ENCODE measurements at regions not wholly inside any gene's neighbourhood (a gene's known extent, or its start where the extent isn't known, plus 50 kb on each side); places are given as distances from the start of the nearest gene placed in this dataset.

DNA sequence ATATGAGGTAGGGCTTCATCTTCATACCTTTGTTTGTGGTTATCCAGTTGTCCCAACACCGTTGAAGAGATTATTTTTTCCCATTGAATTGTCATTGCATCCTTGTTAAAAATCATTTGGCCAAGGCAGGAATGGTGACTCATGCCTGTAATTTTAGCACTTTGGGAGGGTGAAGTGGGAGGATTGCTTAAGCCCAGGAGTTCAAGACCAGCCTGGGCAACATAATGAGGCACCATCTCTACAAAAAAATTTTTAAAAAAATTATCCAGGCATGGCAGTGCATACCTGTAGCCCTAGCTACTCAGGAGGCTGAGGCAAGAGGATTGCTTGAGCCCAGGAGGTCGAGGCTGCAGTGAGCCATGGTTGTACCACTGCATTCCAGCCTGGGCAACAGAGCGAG lies 223.9 kb downstream of the TANC2 start:
- no peak overlapping the region for H3K27ac ChIP-seq
- H3K79me2 ChIP-seq (ENCODE audit: low read depth): peaks cover 75% of the 10 kb centered on the region
- no peaks in the 10 kb centered on the region; the same call in 1 of the 2 replicates for H3K9me3 ChIP-seq (ENCODE audit: insufficient read depth, low read depth)
- no peaks in the 10 kb centered on the region for H3K4me1 ChIP-seq (replicated peaks; ENCODE audit: insufficient read depth)
- ChIA-PET POLR2A (ENCODE audit: unreplicated experiment) (interaction anchor here (0.8 kb wide), 1 partner anchor 63 kb away, joined by 12 read pairs; no protein-coding TSS in a partner anchor), CTCF (no interaction called here)
- peaks cover 11% of the 10 kb centered on the region for H3K36me3 ChIP-seq (ENCODE audit: low read depth)
- H4K20me1 ChIP-seq (ENCODE audit: insufficient read depth): peaks cover 41% of the 10 kb centered on the region
- H3K27me3 ChIP-seq (ENCODE audit: insufficient read depth, low read depth): no peaks in the 10 kb centered on the region
- TF ChIP-seq, protein P1, sequence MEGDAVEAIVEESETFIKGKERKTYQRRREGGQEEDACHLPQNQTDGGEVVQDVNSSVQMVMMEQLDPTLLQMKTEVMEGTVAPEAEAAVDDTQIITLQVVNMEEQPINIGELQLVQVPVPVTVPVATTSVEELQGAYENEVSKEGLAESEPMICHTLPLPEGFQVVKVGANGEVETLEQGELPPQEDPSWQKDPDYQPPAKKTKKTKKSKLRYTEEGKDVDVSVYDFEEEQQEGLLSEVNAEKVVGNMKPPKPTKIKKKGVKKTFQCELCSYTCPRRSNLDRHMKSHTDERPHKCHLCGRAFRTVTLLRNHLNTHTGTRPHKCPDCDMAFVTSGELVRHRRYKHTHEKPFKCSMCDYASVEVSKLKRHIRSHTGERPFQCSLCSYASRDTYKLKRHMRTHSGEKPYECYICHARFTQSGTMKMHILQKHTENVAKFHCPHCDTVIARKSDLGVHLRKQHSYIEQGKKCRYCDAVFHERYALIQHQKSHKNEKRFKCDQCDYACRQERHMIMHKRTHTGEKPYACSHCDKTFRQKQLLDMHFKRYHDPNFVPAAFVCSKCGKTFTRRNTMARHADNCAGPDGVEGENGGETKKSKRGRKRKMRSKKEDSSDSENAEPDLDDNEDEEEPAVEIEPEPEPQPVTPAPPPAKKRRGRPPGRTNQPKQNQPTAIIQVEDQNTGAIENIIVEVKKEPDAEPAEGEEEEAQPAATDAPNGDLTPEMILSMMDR (conservative IDR thresholded peaks at IDR 0.05): no peak
- no peak for TF ChIP-seq EZH2 (IDR thresholded peaks at IDR 0.05; ENCODE audit: low read depth)
- no TSS peak for BruUV-seq (replicated peaks)
- H2AFZ ChIP-seq: no peak overlapping the region
- no peaks in the 10 kb centered on the region for H3K9me2 ChIP-seq (ENCODE audit: insufficient read depth)
- no peak for DNase-seq
- intact Hi-C loops (cut with micrococcal nuclease; ENCODE audit: unreplicated experiment): no loop called here
- H3K4me2 ChIP-seq: no peak overlapping the region
- H3F3A ChIP-seq (ENCODE audit: insufficient read depth, low read depth): peaks cover 29% of the 10 kb centered on the region
- H3K4me3 ChIP-seq: no peak overlapping the region

DNA sequence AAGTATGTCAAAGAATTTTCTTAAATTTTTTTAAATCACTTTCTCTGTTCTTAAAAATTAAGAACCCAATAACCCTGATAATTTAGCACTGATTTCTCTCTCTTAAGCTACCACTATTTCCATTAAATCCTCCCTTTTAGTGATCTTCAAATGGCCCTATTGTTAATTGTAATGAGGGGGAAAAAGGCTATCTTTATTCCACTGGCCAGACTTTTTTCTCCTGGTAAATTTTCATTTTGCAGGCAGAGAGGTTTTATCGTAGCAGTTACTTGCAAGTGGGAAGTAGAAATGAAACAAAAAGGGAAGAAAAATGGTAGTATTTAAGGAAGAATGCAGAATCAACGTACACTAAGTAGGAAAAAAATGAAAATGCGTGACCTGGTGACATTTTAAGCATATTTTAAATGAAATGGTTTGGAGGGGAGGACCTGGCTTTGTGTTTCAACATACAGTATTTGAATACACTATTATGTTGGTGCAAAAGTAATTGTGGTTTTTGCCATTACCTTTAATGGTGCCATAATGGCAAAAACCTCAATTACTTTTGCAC lies 224.9 kb downstream of the TANC2 start:
- Histone ChIP-seq H3K9me2 (ENCODE audit: insufficient read depth) (no peaks in the 10 kb centered on the region), H3K27ac (no peak overlapping the region), H4K20me1 (ENCODE audit: insufficient read depth) (peaks cover 45% of the 10 kb centered on the region), H2AFZ (no peak overlapping the region), H3K4me2 (no peak overlapping the region), H3F3A (ENCODE audit: insufficient read depth, low read depth) (peaks cover 24% of the 10 kb centered on the region), H3K79me2 (ENCODE audit: low read depth) (peaks cover 66% of the 10 kb centered on the region), H3K4me3 (no peak overlapping the region), H3K4me1 (replicated peaks; ENCODE audit: insufficient read depth) (no peaks in the 10 kb centered on the region), H3K9me3 (ENCODE audit: insufficient read depth, low read depth) (no peaks in the 10 kb centered on the region; the same call in 1 of the 2 replicates), H3K27me3 (ENCODE audit: insufficient read depth, low read depth) (no peaks in the 10 kb centered on the region), H3K36me3 (ENCODE audit: low read depth) (peaks cover 14% of the 10 kb centered on the region)
- TF ChIP-seq, protein P1 (conservative IDR thresholded peaks at IDR 0.05): no peak
- TF ChIP-seq EZH2 (IDR thresholded peaks at IDR 0.05; ENCODE audit: low read depth): no peak
- POLR2A ChIA-PET (ENCODE audit: unreplicated experiment): no interaction called here
- no TSS peak for BruUV-seq (replicated peaks)
- CTCF ChIA-PET: no interaction called here
- DNase-seq: no peak
- intact Hi-C loops (cut with micrococcal nuclease; ENCODE audit: unreplicated experiment): no loop called here

DNA sequence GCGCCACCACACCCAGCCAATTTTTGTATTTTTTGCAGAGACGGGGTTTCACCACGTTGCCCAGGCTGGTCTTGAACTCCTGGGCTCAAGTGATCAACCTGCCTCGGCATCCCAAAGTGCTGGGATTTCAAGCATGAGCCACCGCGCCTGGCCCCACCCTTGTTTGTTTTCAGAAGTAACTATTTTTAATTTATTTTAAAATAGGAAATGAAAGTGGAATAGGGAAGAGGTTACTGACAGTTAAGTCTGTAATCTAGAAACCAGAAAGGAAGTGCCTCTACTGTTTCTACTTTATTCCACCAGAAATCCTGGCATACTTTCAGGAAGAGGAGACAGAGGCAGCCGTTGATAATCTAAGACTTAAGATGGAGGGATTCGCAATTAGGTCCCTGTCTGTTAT lies 225.6 kb downstream of the TANC2 start:
- peaks cover 18% of the 10 kb centered on the region for H3K36me3 ChIP-seq (ENCODE audit: low read depth)
- no peak for DNase-seq
- TF ChIP-seq, protein P1 (conservative IDR thresholded peaks at IDR 0.05): no peak
- TF ChIP-seq EZH2 (IDR thresholded peaks at IDR 0.05; ENCODE audit: low read depth): no peak
- ChIA-PET POLR2A (ENCODE audit: unreplicated experiment) (no interaction called here), CTCF (no interaction called here)
- intact Hi-C loops (cut with micrococcal nuclease; ENCODE audit: unreplicated experiment): no loop called here
- BruUV-seq (replicated peaks): no TSS peak
- H3F3A ChIP-seq (ENCODE audit: insufficient read depth, low read depth): peaks cover 22% of the 10 kb centered on the region
- H3K4me1 ChIP-seq (replicated peaks; ENCODE audit: insufficient read depth): no peaks in the 10 kb centered on the region
- peaks cover 63% of the 10 kb centered on the region for H3K79me2 ChIP-seq (ENCODE audit: low read depth)
- H2AFZ ChIP-seq: no peak overlapping the region
- H3K9me3 ChIP-seq (ENCODE audit: insufficient read depth, low read depth): no peaks in the 10 kb centered on the region; the same call in 1 of the 2 replicates
- no peak overlapping the region for H3K4me3 ChIP-seq
- no peak overlapping the region for H3K4me2 ChIP-seq
- H3K27me3 ChIP-seq (ENCODE audit: insufficient read depth, low read depth): no peaks in the 10 kb centered on the region
- no peak overlapping the region for H3K27ac ChIP-seq
- H4K20me1 ChIP-seq (ENCODE audit: insufficient read depth): peaks cover 46% of the 10 kb centered on the region
- H3K9me2 ChIP-seq (ENCODE audit: insufficient read depth): no peaks in the 10 kb centered on the region
